GM12878 (cell line): ENCODE measurements at regions not wholly inside any gene's neighbourhood (a gene's known extent, or its start where the extent isn't known, plus 50 kb on each side); places are given as distances from the start of the nearest gene placed in this dataset.

Source experiments
- ATAC-seq: fragments of 200-7000 bp; cut with Tn5 transposase; 3 replicates; pipeline ENCODE4 v1.9.1; 2020; ENCODE audit warnings: mild to moderate bottlenecking, moderate library complexity
- BruUV-seq: library from RNA; stranded (reverse); fragments of 400-500 nt; replicated peaks from 2 replicates; lab custom pipeline; 2021; lab: Mats Ljungman, UMichigan
- CTCF ChIA-PET: fragments of 300-600 bp; sonication (Branson Sonifier 250); formaldehyde crosslinking; extraction: SDS; loops from one replicate; lab custom pipeline; 2021; ENCODE audit warnings: inconsistent platforms; lab: Yijun Ruan, JAX
- POLR2A ChIA-PET: fragments of 350-600 bp; formaldehyde crosslinking; extraction: SDS; loops from one replicate; lab custom pipeline; 2021; ENCODE audit warnings: inconsistent platforms; lab: Charles Lee
- RAD21 ChIA-PET: fragments of 300-600 bp; sonication (Branson Sonifier 250); formaldehyde crosslinking; loops from one replicate; lab custom pipeline; 2023; ENCODE audit warnings: antibody characterized with exemption; ENCODE audit not compliant: unreplicated experiment; lab: Charles Lee
- SMC1A ChIA-PET: fragments of 300-600 bp; sonication (Branson Sonifier 250); formaldehyde crosslinking; loops from one replicate; lab custom pipeline; 2023; ENCODE audit not compliant: unreplicated experiment, uncharacterized antibody; lab: Charles Lee
- DNase-seq: peaks from one replicate; pipeline ENCODE4 v3.0.0-alpha.2; 2011; ENCODE audit warnings: low read depth, low spot score
- FAIRE-seq: peaks from 3 replicates; lab custom pipeline; 2011; peaks lifted over from hg19 to GRCh38; lab: Jason Lieb, UNC
- H2AFZ ChIP-seq: 2 replicates; pipeline ENCODE4 v1.6.0; 2011; ENCODE audit warnings: low read depth, low read length, control low read depth; ENCODE audit not compliant: control insufficient read depth
- H3K27ac ChIP-seq: 2 replicates; pipeline ENCODE4 v1.5.1; 2011; ENCODE audit warnings: control low read depth; ENCODE audit not compliant: control insufficient read depth, insufficient read depth
- H3K27me3 ChIP-seq, 2 experiments: replicated peaks in 1 of 2; 2 replicates each; pipeline versions ENCODE4 v1.6.0 to v1.6.1; 2011; ENCODE audit warnings: low read length in 1 of 2; ENCODE audit not compliant: control insufficient read depth in 2 of 2, insufficient read depth in 2 of 2
- H3K36me3 ChIP-seq, 2 experiments: 2 replicates each; pipeline ENCODE4 v1.5.1; 2011; ENCODE audit warnings: low read length in 1 of 2; ENCODE audit not compliant: control insufficient read depth in 2 of 2, insufficient read depth in 2 of 2
- H3K4me1 ChIP-seq: 2 replicates; pipeline ENCODE4 v1.6.1; 2011; ENCODE audit warnings: mild to moderate bottlenecking, low read length, moderate library complexity, mixed read lengths; ENCODE audit not compliant: control insufficient read depth, insufficient read depth
- H3K4me2 ChIP-seq: 2 replicates; pipeline ENCODE4 v1.6.0; 2011; ENCODE audit warnings: control low read depth; ENCODE audit not compliant: control insufficient read depth, insufficient read depth
- H3K4me3 ChIP-seq: fragments of 200-600 bp; sonication (generic); 2 replicates; pipeline ENCODE4 v1.5.1; 2016
- H3K79me2 ChIP-seq: 2 replicates; pipeline ENCODE4 v1.6.0; 2011; ENCODE audit warnings: low read length; ENCODE audit not compliant: control insufficient read depth, insufficient read depth
- H3K9ac ChIP-seq: 2 replicates; pipeline ENCODE4 v1.8.0; 2011; ENCODE audit warnings: low read length, control low read depth, mixed read lengths; ENCODE audit not compliant: control insufficient read depth, insufficient read depth
- H3K9me3 ChIP-seq: replicated peaks from 3 replicates; pipeline ENCODE4 v1.5.1; 2011; ENCODE audit warnings: mild to moderate bottlenecking, low read length; ENCODE audit not compliant: control insufficient read depth, insufficient read depth
- H4K20me1 ChIP-seq: 2 replicates; pipeline ENCODE4 v1.6.0; 2011; ENCODE audit not compliant: control insufficient read depth, insufficient read depth
- BMI1 ChIP-seq: fragments of 450-650 bp; IDR thresholded peaks from 2 replicates; pipeline ENCODE4 v1.6.1; 2016; ENCODE audit warnings: mild to moderate bottlenecking, moderate library complexity, borderline replicate concordance
- ESRRA ChIP-seq: IDR thresholded peaks from 2 replicates; pipeline ENCODE4 v1.6.1; 2012; ENCODE audit warnings: mild to moderate bottlenecking, low read length, improper control_type of control experiment
- JUNB ChIP-seq: IDR thresholded peaks from 2 replicates; pipeline ENCODE4 v1.6.1; 2016; ENCODE audit warnings: antibody characterized with exemption, mild to moderate bottlenecking
- KAT2A ChIP-seq: conservative IDR thresholded peaks from 2 replicates; pipeline ENCODE4 v1.6.1; 2011; ENCODE audit warnings: low read depth, low read length; ENCODE audit not compliant: control insufficient read depth
- MEF2A ChIP-seq: IDR thresholded peaks from 2 replicates; pipeline ENCODE4 v1.6.1; 2011; ENCODE audit warnings: low read depth, mild to moderate bottlenecking, low read length, moderate library complexity; ENCODE audit not compliant: insufficient read depth
- MTA2 ChIP-seq: fragments of 450-650 bp; IDR thresholded peaks from 2 replicates; pipeline ENCODE4 v1.6.1; 2016; ENCODE audit warnings: low read depth, mild to moderate bottlenecking, moderate library complexity
- MTA3 ChIP-seq: IDR thresholded peaks from 2 replicates; pipeline ENCODE4 v1.6.1; 2012; ENCODE audit warnings: low read length, inconsistent platforms, borderline replicate concordance
- NBN ChIP-seq: fragments of 450-650 bp; IDR thresholded peaks from 2 replicates; pipeline ENCODE4 v1.6.1; 2016
- NR2F1 ChIP-seq: fragments of 450-650 bp; conservative IDR thresholded peaks from 2 replicates; pipeline ENCODE4 v1.6.1; 2017; ENCODE audit warnings: mild to moderate bottlenecking
- RUNX3 ChIP-seq: IDR thresholded peaks from 2 replicates; pipeline ENCODE4 v1.6.1; 2012; ENCODE audit warnings: low read length, inconsistent platforms
- SREBF2 ChIP-seq: IDR thresholded peaks from 2 replicates; pipeline ENCODE4 v1.6.1; 2012; ENCODE audit warnings: mild to moderate bottlenecking, low read length
- WGBS: methylation state at CpG from one replicate; pipeline ENCODE4 v1.1.6; 2016; ENCODE audit warnings: low lambda C conversion rate; ENCODE audit not compliant: insufficient replicate concordance, insufficient coverage; ENCODE audit errors: missing lambda C conversion rate; 5-methylcytosine and 5-hydroxymethylcytosine counted together
- in situ Hi-C: fragments of 300-500 bp; cut with MboI; formaldehyde crosslinking; loops from 9 replicates; pipeline ENCODE4 v1.14.3; 2018; ENCODE audit warnings: mixed read lengths
- intact Hi-C: fragments of 100-400 bp; cut with micrococcal nuclease; formaldehyde crosslinking; loops from one replicate; pipeline ENCODE4 v1.14.2; 2022; ENCODE audit not compliant: unreplicated experiment
- TF ChIP-seq, protein P1 (sequence below): IDR thresholded peaks from 2 replicates; pipeline ENCODE4 v1.6.1; 2011; ENCODE audit warnings: mild to moderate bottlenecking, low read depth, low read length, moderate library complexity; ENCODE audit not compliant: insufficient replicate concordance
- TF ChIP-seq, protein P2 (sequence below): fragments of 450-650 bp; IDR thresholded peaks from 2 replicates; pipeline ENCODE4 v1.6.1; 2018; ENCODE audit warnings: borderline replicate concordance, mild to moderate bottlenecking; ENCODE audit not compliant: partially characterized antibody
- TF ChIP-seq, protein P3 (sequence below): fragments of 450-650 bp; IDR thresholded peaks from 2 replicates; pipeline ENCODE4 v1.6.1; 2017; ENCODE audit warnings: mild to moderate bottlenecking, moderate library complexity

DNA sequence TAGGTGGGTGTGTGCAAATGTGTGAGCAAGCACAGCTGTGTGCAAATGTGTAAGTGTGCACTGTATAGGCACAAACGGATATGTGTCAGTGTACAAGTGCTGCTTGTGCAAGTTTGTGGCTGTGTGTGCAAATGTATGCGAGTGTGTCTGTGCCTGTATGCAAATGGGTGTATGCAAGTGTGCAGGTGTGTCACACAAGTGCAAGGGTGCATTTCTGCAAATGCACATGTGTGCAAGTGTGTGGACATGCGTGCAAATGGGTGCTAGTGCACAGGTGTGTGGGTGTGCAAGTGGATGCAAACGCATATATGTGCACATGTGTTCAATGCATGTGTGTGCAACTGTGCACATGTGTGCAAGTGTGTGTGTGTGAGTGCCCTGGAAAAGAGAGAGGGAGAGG is 76.5 kb upstream of the TNRC6C start (continued):
- TF ChIP-seq, protein P1, sequence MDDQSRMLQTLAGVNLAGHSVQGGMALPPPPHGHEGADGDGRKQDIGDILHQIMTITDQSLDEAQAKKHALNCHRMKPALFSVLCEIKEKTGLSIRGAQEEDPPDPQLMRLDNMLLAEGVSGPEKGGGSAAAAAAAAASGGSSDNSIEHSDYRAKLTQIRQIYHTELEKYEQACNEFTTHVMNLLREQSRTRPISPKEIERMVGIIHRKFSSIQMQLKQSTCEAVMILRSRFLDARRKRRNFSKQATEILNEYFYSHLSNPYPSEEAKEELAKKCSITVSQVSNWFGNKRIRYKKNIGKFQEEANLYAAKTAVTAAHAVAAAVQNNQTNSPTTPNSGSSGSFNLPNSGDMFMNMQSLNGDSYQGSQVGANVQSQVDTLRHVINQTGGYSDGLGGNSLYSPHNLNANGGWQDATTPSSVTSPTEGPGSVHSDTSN, result peak; percentile 37
- TF ChIP-seq MEF2A, result no peak
- TF ChIP-seq, protein P2, sequence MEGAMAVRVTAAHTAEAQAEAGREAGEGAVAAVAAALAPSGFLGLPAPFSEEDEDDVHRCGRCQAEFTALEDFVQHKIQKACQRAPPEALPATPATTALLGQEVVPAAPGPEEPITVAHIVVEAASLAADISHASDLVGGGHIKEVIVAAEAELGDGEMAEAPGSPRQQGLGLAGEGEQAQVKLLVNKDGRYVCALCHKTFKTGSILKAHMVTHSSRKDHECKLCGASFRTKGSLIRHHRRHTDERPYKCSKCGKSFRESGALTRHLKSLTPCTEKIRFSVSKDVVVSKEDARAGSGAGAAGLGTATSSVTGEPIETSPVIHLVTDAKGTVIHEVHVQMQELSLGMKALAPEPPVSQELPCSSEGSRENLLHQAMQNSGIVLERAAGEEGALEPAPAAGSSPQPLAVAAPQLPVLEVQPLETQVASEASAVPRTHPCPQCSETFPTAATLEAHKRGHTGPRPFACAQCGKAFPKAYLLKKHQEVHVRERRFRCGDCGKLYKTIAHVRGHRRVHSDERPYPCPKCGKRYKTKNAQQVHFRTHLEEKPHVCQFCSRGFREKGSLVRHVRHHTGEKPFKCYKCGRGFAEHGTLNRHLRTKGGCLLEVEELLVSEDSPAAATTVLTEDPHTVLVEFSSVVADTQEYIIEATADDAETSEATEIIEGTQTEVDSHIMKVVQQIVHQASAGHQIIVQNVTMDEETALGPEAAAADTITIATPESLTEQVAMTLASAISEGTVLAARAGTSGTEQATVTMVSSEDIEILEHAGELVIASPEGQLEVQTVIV, result no peak

DNA sequence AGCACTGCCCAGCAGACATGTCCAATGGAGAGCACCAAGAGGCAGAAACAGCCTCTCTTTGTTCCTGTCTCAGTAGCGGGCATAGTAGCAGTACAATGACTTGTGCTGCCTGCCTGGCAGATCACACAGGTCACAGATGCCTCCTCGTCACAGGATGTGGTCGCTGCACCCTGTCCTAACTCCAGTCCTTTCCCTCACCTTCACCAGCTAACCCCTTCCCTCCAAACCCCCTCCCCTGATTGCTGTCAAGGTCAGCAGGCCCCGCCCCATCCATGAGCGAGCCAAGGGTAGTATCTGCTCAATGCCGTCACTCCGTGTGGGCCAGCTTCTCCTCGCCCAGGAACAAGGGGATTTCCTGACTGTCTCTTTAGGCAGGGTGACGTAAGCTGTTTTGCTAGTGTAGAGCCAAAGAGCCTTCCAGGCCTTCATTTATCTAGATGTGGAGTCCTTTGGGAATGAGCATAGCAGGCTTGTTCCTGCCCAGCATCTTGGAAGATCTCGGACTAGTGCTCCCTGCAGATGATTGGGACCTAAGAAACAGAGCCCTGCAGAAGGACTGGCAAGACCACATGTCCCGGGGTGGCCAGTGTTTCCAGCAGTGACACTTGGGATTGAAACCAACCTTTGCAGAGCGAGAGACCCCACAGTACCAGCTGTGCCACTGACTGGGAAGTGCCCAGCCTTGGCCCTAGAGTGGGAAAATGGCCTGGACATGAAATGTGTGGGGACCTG is 75.9 kb upstream of the TNRC6C start:
- Histone ChIP-seq H3K79me2 (no peaks in the 10 kb centered on the region), H4K20me1 (no peaks in the 10 kb centered on the region; the same call in none of the 2 replicates), H3K9me3 (peaks cover 1% of the 10 kb centered on the region; the same call in 1 of the 3 replicates), H3K4me2 (peak overlapping the region; percentile 82), H3K27me3 (peaks cover 0 to 8% of the 10 kb centered on the region in 2 experiments; a peak in 3 of 4 replicates), H3K4me3 (no peak overlapping the region), H3K9ac (no peak overlapping the region), H3K36me3 (no peaks in the 10 kb centered on the region), H3K27ac (peak overlapping the region; percentile 28; the same call in 1 of the 2 replicates), H3K4me1 (peaks cover 21% of the 10 kb centered on the region), H2AFZ (peak overlapping the region; percentile 45)
- intact Hi-C loops, result loop anchor here (5.0 to 10.0 kb wide), 2 partner anchors 48 to 75 kb away; partner anchors contain the start of gene TNRC6C
- no TSS peak for BruUV-seq
- ATAC-seq (peak; percentile 78), DNase-seq (peak; percentile 60), FAIRE-seq (no peak)
- in situ Hi-C loops, result no loop called here
- ChIA-PET POLR2A (interaction anchor here (1.0 kb wide), 1 partner anchor 76 kb away, joined by 5 read pairs; the partner anchor contains the start of gene TNRC6C), RAD21 (interaction anchor here (0.8 to 2.7 kb wide), 4 partner anchors 39 to 138 kb away, joined by 3 to 27 read pairs (median 11); partner anchors contain the start of gene TNRC6C), CTCF (interaction anchor here (0.6 to 2.9 kb wide), 3 partner anchors 14 to 1354 kb away, joined by 3 to 21 read pairs (median 10); no protein-coding TSS in a partner anchor), SMC1A (interaction anchor here (0.9 to 3.2 kb wide), 2 partner anchors 13 to 38 kb away, joined by 3 to 39 read pairs; no protein-coding TSS in a partner anchor)
- WGBS, result 18% methylated on average over 12 of the region's 12 CpGs
- TF ChIP-seq MTA3, result no peak
- TF ChIP-seq MTA2, result peak; percentile 57; the same call in 1 of the 2 replicates
- TF ChIP-seq NR2F1, result peak; percentile 80
- TF ChIP-seq ESRRA, result peak; percentile 96
- TF ChIP-seq SREBF2, result no peak
- TF ChIP-seq, protein P3, sequence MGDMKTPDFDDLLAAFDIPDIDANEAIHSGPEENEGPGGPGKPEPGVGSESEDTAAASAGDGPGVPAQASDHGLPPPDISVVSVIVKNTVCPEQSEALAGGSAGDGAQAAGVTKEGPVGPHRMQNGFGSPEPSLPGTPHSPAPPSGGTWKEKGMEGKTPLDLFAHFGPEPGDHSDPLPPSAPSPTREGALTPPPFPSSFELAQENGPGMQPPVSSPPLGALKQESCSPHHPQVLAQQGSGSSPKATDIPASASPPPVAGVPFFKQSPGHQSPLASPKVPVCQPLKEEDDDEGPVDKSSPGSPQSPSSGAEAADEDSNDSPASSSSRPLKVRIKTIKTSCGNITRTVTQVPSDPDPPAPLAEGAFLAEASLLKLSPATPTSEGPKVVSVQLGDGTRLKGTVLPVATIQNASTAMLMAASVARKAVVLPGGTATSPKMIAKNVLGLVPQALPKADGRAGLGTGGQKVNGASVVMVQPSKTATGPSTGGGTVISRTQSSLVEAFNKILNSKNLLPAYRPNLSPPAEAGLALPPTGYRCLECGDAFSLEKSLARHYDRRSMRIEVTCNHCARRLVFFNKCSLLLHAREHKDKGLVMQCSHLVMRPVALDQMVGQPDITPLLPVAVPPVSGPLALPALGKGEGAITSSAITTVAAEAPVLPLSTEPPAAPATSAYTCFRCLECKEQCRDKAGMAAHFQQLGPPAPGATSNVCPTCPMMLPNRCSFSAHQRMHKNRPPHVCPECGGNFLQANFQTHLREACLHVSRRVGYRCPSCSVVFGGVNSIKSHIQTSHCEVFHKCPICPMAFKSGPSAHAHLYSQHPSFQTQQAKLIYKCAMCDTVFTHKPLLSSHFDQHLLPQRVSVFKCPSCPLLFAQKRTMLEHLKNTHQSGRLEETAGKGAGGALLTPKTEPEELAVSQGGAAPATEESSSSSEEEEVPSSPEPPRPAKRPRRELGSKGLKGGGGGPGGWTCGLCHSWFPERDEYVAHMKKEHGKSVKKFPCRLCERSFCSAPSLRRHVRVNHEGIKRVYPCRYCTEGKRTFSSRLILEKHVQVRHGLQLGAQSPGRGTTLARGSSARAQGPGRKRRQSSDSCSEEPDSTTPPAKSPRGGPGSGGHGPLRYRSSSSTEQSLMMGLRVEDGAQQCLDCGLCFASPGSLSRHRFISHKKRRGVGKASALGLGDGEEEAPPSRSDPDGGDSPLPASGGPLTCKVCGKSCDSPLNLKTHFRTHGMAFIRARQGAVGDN, result peak; percentile 69
- peak; percentile 33; the same call in 1 of the 2 replicates for TF ChIP-seq JUNB
- TF ChIP-seq BMI1, result peak; percentile 5; the same call in 1 of the 2 replicates
- TF ChIP-seq RUNX3, result peak; percentile 36; the same call in 1 of the 2 replicates
- peak; percentile 69; the same call in 1 of the 2 replicates for TF ChIP-seq NBN
- no peak for TF ChIP-seq KAT2A
